A549 (cell line): ENCODE measurements at regions not wholly inside any gene's neighbourhood (a gene's known extent, or its start where the extent isn't known, plus 50 kb on each side); places are given as distances from the start of the nearest gene placed in this dataset.

Experiments
- CTCF ChIP-seq: fragments of >200 bp; sonication (Bioruptor Twin); formaldehyde crosslinking; IDR thresholded peaks from 3 replicates; pipeline ENCODE4 v1.5.1; 2016
- EP300 ChIP-seq, 2 experiments: fragments of >200 bp; sonication (Bioruptor Twin); formaldehyde crosslinking; IDR thresholded peaks; 2 replicates in 1 of 2; 3 replicates in 1 of 2; pipeline ENCODE4 v1.6.1; 2016 to 2017
- GATA3 ChIP-seq: IDR thresholded peaks from 2 replicates; pipeline ENCODE4 v1.6.1; 2012; ENCODE audit warnings: borderline replicate concordance
- JUN ChIP-seq, 2 experiments: fragments of >200 bp; sonication (Bioruptor Twin); formaldehyde crosslinking; IDR thresholded peaks; 2 replicates in 1 of 2; 3 replicates in 1 of 2; pipeline ENCODE4 v1.6.1; 2016 to 2017
- KDM1A ChIP-seq: fragments of 200-600 bp; sonication (generic); IDR thresholded peaks from 2 replicates; pipeline ENCODE4 v1.6.1; 2016; ENCODE audit warnings: low read depth, mild to moderate bottlenecking
- POLR2A ChIP-seq: IDR thresholded peaks from 2 replicates; pipeline ENCODE4 v1.6.1; 2012; ENCODE audit warnings: mild to moderate bottlenecking, low read length
- RAD21 ChIP-seq, 2 experiments: fragments of >200 bp in 1 of 2; sonication (Bioruptor Twin) in 1 of 2; formaldehyde crosslinking in 1 of 2; IDR thresholded peaks in 1 of 2; conservative IDR thresholded peaks in 1 of 2; 2 replicates in 1 of 2; 3 replicates in 1 of 2; pipeline ENCODE4 v1.6.1; 2012 to 2018; ENCODE audit warnings: inconsistent platforms in 1 of 2
- RNF2 ChIP-seq: fragments of 200-600 bp; sonication (generic); IDR thresholded peaks from 2 replicates; pipeline ENCODE4 v1.6.1; 2016; ENCODE audit warnings: low read depth, mild to moderate bottlenecking, antibody characterized with exemption, moderate library complexity, borderline replicate concordance
- SMC3 ChIP-seq: fragments of >200 bp; sonication (Bioruptor Twin); formaldehyde crosslinking; IDR thresholded peaks from 3 replicates; pipeline ENCODE4 v1.6.1; 2018; ENCODE audit warnings: inconsistent platforms
- USF2 ChIP-seq: fragments of 450-650 bp; IDR thresholded peaks from 2 replicates; pipeline ENCODE4 v1.6.1; 2014; ENCODE audit warnings: antibody characterized with exemption
- TF ChIP-seq, protein P1 (sequence below): IDR thresholded peaks from 2 replicates; pipeline ENCODE4 v1.6.1; 2012

- TF ChIP-seq POLR2A (no peak), CTCF (no peak), SMC3 (no peak), RAD21 (conservative IDR thresholded peaks at IDR 0.05 in 1 of 2, IDR thresholded peaks at IDR 0.05 in 1 of 2) (no peak), GATA3 (no peak), KDM1A (no peak), RNF2 (no peak), EP300 (IDR thresholded peaks at IDR 0.05) (no peak), JUN (IDR thresholded peaks at IDR 0.05) (no peak), USF2 (no peak)
- TF ChIP-seq, protein P1, sequence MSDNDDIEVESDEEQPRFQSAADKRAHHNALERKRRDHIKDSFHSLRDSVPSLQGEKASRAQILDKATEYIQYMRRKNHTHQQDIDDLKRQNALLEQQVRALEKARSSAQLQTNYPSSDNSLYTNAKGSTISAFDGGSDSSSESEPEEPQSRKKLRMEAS, result no peak
These were observed 183.3 kb downstream of the STK31 start for GRCh38 chr7:23893176-23893941.
